ENCODE measurements at regions not wholly inside any gene's neighbourhood (a gene's known extent, or its start where the extent isn't known, plus 50 kb on each side); places are given as distances from the start of the nearest gene placed in this dataset.

GRCh38 chr4:13250263-13250662 lies 233.9 kb downstream of the RAB28 start:
- DNase-seq (ENCODE audit: extremely low read depth in 1 of 2, low read depth in 1 of 2) = no peak

- DNase-seq (ENCODE audit: extremely low read depth in 1 of 2, low read depth in 1 of 2) = no peak
Measured at GRCh38 chr4:13248621-13249298, 235.4 kb downstream of the RAB28 start.

DNA sequence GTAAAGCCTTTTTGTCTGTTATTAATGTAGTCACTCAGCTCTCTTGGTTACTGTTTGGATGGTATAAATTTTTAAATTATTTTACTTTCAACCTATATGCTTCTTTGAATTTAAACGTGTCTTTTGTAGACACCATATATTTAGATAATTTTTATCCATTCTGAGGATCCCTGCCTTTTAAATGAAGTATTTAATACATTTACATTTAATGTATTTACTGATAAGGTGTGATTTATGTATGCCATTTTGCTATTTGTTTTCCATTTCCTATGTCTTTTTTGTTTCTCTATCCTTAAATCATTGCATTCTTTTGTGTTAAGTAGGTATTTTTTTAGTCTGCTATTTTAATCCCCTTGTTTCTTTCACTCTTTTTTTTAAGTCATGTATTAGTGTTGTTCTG lies 238.0 kb downstream of the RAB28 start:
- DNase-seq (ENCODE audit: extremely low read depth in 1 of 2, low read depth in 1 of 2) = no peak

- DNase-seq (ENCODE audit: extremely low read depth in 1 of 2, low read depth in 1 of 2) = no peak
Measured at GRCh38 chr4:13244444-13244843, 239.7 kb downstream of the RAB28 start.

DNA sequence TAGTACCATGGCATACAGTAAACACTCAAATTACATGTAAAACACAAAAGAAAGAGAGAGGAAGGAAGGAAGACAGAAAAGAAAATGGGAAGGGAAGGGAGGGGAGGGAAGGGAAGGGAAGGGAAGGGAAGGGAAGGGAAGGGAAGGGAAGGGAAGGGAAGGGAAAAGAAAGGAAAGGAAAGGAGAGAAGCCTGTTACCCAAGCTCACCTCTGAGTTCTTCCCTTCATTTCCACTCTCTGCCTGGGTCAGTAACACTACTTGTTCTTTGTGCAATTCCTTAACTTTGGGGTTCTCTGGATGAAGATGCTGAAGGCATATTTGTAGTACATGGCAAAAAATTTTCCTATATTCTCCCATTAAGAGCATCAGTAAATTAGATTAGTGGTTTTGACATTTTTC lies 241.0 kb downstream of the RAB28 start:
- no peak for DNase-seq (ENCODE audit: extremely low read depth in 1 of 2, low read depth in 1 of 2)

DNA sequence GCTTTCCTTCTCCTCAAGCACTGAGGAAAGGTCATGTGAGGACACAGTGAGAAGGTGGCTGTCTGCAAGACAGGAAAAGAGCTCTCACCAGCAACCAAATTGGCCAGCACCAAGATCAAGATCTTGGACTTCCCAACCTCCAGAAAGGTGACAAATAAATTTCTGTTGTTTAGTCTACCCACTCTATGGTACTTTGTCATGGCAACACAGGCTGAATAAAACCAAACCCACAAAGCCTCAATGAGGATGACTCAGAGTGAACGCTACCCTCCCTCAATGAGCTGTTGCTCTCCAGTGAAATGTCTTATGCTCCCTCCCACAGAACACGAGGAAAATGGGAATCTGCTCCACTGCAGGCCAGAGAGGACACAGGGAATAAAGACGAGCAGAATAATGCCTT lies 244.1 kb downstream of the RAB28 start:
- peak in 1 of 2 donors; percentile 3 for DNase-seq (ENCODE audit: extremely low read depth in 1 of 2, low read depth in 1 of 2)

GRCh38 chr4:13238936-13239335 lies 245.2 kb downstream of the RAB28 start:
- no peak for DNase-seq (ENCODE audit: extremely low read depth in 1 of 2, low read depth in 1 of 2)

GRCh38 chr4:13236485-13236884 lies 247.7 kb downstream of the RAB28 start:
- no peak for DNase-seq (ENCODE audit: extremely low read depth in 1 of 2, low read depth in 1 of 2)

DNA sequence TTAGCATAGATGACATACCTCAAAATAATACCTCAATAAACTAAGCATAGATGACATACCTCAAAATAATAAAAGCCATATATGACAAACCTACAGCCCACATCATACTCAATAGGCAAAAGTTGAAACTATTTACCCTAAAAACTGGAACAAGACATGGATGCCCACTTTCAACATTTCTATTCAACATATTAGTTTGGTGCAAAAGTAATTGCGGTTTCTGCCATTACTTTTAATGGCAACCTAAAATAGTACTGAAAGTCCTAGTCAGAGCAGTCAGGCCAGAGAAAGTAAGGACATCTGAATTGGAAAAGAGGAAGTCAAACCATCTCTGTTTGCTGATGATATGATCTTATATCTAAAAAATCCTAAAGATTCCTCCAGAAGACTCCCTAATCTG lies 250.4 kb downstream of the RAB28 start:
- no peak for DNase-seq (ENCODE audit: extremely low read depth in 1 of 2, low read depth in 1 of 2)

GRCh38 chr4:13219971-13220370 lies 264.2 kb downstream of the RAB28 start:
- DNase-seq (ENCODE audit: extremely low read depth in 1 of 2, low read depth in 1 of 2) = no peak

DNA sequence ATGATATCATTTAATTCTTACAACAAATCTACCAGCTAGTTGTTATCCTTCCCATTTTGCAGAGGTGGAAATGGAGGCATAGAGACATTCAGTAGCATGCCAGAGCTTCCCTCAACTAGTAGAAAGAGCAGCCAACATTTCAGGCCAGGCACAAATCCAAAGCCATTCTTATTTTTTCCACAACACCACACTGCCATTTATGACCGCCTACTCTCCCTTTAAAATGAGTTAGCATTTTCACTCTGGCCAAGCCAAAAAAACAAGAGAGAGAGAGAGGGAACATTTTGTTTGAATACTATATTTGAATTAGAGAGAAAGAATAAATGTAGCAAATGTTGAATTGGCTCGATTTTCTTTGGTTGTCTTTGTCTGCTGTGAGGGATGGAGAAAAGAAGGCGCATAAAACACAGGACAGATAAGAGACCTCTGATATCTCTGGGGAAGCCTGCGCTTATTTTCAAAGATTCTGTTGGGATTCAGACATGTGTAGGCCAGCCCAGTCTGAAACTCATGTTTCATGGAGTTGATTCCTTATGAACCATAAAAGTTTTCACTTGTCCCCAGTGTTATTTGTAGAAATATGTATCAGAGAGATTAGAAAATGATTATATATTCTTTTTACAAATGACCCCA lies 265.7 kb downstream of the RAB28 start:
- DNase-seq (ENCODE audit: extremely low read depth in 1 of 2, low read depth in 1 of 2) = no peak

DNA sequence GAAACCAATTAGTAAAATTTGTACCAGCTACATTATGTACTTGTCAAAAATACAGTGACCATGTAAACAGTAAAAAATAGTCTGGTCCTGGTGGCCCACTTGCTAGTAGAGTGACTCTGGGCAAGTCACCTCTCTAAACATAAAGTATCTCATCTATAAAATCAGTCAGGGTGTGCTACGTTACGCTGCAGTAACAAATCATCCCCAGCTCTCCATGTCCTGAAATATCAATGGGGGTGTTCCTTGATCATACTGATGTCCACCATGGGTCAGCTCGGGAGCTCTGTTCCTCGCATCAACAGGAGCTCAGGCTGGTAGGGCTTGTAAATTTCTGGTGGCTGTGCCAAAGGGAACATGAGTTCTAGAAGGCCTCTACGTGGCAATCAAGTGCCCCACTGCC lies 268.6 kb downstream of the RAB28 start:
- no peak for DNase-seq (ENCODE audit: extremely low read depth in 1 of 2, low read depth in 1 of 2)

- no peak for DNase-seq (ENCODE audit: extremely low read depth in 1 of 2, low read depth in 1 of 2)
Measured at GRCh38 chr4:13212936-13213335, 271.2 kb downstream of the RAB28 start.

DNA sequence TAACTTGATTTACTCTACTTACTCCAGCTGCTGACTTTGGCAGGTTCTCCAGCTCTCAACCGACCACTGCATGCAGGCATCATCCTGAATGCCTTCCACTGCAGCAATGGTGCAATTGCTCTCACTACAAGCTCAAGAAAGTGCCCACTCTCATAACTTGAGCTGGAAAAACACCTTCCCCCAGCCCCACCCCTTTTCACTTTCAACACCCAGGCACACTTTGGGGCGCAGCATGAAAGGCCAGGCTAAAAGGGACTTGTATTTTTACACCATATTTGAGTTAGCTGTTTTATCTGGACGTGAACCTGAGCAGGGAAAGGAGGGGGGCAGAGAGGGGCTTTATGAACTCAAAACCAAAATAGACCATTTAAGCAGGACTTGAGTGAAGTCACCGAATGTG lies 274.5 kb downstream of the RAB28 start:
- DNase-seq (ENCODE audit: extremely low read depth in 1 of 2, low read depth in 1 of 2) = no peak

- no peak for DNase-seq (ENCODE audit: extremely low read depth in 1 of 2, low read depth in 1 of 2)
Measured at GRCh38 chr4:13208558-13209193, 275.5 kb downstream of the RAB28 start.

GRCh38 chr4:13207226-13207625 lies 276.9 kb downstream of the RAB28 start:
- DNase-seq (ENCODE audit: extremely low read depth in 1 of 2, low read depth in 1 of 2) = no peak

- no peak for DNase-seq (ENCODE audit: extremely low read depth in 1 of 2, low read depth in 1 of 2)
Measured at GRCh38 chr4:13203101-13203500, 281.0 kb downstream of the RAB28 start.

- DNase-seq (ENCODE audit: extremely low read depth in 1 of 2, low read depth in 1 of 2) = no peak
Measured at GRCh38 chr4:13202701-13203100, 281.4 kb downstream of the RAB28 start.

DNA sequence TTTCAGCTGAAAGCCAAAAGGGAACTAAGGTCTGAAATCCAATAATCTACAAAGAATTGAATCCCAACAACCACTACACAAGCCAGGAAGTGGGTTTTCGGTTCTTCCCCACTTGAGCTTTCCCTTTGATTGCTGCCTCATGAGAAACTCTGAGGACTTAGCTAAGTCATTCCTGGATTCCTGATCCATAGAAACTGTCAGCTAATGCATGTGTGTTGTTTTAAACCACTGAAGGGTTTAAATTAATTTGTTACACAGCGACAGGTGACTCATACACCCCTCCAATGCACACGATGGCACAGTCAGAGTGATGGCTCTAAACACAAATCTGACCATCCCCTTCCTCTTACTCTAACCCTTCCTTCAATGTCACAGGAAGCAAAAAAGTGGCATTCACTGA lies 282.9 kb downstream of the RAB28 start:
- DNase-seq (ENCODE audit: extremely low read depth in 1 of 2, low read depth in 1 of 2) = no peak

- DNase-seq (ENCODE audit: extremely low read depth in 1 of 2, low read depth in 1 of 2) = no peak
Measured at GRCh38 chr4:13196721-13197120, 287.4 kb downstream of the RAB28 start.

GRCh38 chr4:13193662-13194061 lies 290.5 kb downstream of the RAB28 start:
- DNase-seq (ENCODE audit: extremely low read depth in 1 of 2, low read depth in 1 of 2) = no peak

GRCh38 chr4:13190093-13190721 lies 293.9 kb downstream of the RAB28 start:
- DNase-seq (ENCODE audit: extremely low read depth in 1 of 2, low read depth in 1 of 2) = no peak
